VCaP (cell line): ENCODE measurements at regions not wholly inside any gene's neighbourhood (a gene's known extent, or its start where the extent isn't known, plus 50 kb on each side); places are given as distances from the start of the nearest gene placed in this dataset.

Source experiments
- H3K27ac ChIP-seq: fragments of 450-650 bp; 2 replicates; pipeline ENCODE4 v1.5.1; 2017
- TF ChIP-seq, protein P1 (sequence below): fragments of 450-650 bp; conservative IDR thresholded peaks from 2 replicates; pipeline ENCODE4 v1.5.1; 2017; ENCODE audit warnings: mild to moderate bottlenecking, moderate library complexity

DNA sequence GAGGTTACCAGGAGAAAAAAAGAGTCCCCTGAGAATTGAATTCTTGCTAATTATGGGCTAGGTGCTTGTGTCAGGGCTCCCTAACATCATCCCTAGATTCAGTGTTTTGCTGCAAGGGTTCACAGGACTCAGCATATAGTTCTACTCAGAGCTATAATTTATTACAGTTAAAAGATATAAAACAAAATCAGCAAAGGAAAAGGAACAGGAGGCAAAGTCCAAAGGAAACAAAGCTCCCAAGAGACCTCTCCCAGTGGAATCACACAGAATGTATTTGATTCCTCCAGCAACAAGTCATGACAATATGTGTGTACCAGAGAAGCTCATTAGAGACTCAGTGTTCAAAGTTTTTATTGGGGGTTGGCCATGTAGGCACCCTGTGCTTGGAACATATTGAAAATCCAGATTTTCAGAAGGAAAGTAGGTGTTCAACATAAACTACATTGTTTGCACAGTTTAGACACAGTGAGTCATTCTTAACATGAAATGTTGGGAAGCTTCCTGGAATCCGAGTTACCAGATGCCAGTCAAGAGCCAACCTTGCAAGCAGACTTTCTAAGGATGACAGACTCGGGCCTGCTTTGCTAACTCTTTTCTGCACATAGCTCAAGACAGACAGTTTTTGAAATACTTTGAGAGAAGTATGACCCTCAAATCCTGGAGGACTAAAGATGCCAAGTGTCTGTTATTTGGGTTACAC lies 311.3 kb upstream of the EMCN start:
- TF ChIP-seq, protein P1, sequence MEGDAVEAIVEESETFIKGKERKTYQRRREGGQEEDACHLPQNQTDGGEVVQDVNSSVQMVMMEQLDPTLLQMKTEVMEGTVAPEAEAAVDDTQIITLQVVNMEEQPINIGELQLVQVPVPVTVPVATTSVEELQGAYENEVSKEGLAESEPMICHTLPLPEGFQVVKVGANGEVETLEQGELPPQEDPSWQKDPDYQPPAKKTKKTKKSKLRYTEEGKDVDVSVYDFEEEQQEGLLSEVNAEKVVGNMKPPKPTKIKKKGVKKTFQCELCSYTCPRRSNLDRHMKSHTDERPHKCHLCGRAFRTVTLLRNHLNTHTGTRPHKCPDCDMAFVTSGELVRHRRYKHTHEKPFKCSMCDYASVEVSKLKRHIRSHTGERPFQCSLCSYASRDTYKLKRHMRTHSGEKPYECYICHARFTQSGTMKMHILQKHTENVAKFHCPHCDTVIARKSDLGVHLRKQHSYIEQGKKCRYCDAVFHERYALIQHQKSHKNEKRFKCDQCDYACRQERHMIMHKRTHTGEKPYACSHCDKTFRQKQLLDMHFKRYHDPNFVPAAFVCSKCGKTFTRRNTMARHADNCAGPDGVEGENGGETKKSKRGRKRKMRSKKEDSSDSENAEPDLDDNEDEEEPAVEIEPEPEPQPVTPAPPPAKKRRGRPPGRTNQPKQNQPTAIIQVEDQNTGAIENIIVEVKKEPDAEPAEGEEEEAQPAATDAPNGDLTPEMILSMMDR, result no peak
- no peak overlapping the region for H3K27ac ChIP-seq

DNA sequence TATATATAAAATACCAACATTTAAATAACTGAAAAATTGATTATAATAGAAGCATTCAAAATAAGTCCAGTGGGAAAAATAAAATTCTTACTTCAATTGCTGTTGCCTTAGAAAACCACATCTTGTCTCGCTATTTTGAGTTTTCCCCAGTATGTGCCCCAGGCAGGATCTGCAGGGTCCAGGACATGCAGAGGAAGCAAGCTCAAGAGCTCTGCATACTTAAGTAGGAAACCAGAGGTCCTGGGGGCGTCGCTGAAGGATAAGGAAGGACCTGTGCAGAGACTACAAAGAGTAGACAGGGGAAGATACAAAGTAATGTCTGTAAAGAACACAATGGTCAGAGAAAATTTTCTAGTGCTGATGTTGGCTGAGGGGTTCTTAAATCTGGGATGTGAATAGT lies 310.5 kb upstream of the EMCN start:
- TF ChIP-seq, protein P1, result no peak
- H3K27ac ChIP-seq, result no peak overlapping the region

DNA sequence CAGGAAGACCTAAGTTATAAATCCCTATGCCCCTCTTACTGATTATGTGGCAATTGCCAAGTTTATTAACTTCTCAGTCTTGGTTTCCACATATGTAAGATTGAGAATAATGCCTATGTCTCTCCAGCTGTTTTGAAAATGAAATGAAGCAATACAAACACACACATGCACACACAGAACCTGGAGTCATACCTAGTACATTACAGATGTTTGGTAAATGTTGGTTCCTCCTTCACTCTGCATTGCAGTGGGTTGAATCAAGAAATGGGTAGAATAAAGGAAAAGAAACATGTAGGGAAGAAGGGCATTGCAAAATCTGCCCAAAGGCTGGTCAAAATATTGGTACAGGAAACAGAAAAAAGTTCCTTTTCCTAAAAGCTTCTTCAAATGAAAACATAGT lies 309.9 kb upstream of the EMCN start:
- TF ChIP-seq, protein P1, result no peak

GRCh38 chr4:100826808-100827548 lies 309.2 kb upstream of the EMCN start:
- TF ChIP-seq, protein P1, result no peak
- H3K27ac ChIP-seq, result no peak overlapping the region

More for the DNA sequence above, 309.9 kb upstream of the EMCN start:
- H3K27ac ChIP-seq, result no peak overlapping the region

DNA sequence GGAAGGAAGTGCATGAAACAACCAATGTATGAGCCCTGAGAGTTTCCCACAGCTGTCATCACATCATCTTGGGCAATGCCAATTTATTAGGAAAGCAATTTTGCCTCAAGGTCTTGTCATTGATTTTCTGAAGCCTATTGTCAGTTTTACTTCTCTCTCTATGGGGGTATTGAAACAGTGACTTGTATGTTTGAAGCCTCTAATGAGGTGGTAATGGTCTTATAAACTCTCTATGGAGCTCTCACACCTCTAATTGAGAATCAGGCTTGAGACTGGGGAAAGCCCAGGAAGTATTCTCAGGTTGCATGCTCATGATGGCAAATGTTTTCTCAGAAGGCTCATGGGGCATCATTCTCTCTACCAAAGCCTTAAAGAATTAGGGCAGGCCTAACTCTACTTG lies 308.2 kb upstream of the EMCN start:
- TF ChIP-seq, protein P1, result no peak
- H3K27ac ChIP-seq, result no peak overlapping the region

DNA sequence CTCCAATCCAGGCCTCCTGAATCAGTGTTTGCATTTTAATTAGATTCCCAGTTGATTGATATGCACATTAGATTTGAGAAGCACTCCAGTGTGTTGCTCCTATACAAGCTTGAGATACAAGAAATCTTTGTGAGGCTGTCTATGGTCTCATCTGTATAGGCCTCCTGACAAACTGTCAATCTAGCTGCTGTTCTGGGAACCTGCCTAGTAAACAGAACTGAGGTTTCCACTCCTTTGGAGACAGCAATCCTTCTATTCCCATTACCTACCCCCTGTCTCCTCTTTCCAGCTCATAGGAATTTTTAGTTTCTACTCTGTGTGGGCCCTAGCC lies 306.1 kb upstream of the EMCN start:
- TF ChIP-seq, protein P1, result no peak
- no peak overlapping the region for H3K27ac ChIP-seq

GRCh38 chr4:100823066-100823992 lies 305.5 kb upstream of the EMCN start:
- no peak overlapping the region for H3K27ac ChIP-seq
- TF ChIP-seq, protein P1, result no peak
